GM20431 (cell line): ENCODE measurements at regions not wholly inside any gene's neighbourhood (a gene's known extent, or its start where the extent isn't known, plus 50 kb on each side); places are given as distances from the start of the nearest gene placed in this dataset.
"Not testable (repeated sequence)": the region's sequence is repeated elsewhere in the genome, so short reads cannot be mapped to it uniquely, and the experiment has no call there.

ENCODE experiments used
- in situ Hi-C: fragments of 300-500 bp; cut with MseI, MboI; formaldehyde crosslinking; loops from one replicate; pipeline ENCODE4 v1.15.0; 2020; ENCODE audit warnings: low sequenced_read_pairs; ENCODE audit not compliant: unreplicated experiment

DNA sequence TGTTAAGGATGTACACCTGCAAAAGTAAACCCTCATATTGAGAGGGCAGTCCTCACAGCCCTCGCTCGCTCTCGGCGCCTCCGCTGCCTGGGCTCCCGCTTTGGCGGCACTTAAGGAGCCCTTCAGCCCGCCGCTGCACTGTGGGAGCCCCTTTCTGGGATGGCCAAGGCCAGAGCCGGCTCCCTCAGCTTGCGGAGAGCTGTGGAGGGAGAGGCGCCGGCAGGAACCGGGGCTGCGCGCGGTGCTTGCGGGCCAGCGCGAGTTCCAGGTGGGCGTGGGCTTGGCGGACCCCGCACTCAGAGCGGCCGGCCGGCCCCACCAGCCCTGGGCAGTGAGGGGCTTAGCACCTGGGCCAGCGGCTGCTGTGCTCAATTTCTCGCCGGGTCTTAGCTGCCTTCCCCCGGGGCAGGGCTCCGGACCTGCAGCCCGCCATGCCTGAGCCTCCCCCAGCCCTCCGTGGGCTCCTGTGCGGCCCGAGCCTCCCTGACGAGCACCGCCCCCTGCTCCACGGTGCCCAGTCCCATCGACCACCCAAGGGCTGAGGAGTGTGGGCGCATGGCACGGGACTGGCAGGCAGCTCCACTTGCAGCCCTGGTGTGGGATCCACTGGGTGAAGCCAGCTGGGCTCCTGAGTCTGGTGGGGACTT is 259.4 kb downstream of the KTN1 start:
- in situ Hi-C loops: not testable (repeated sequence)

- in situ Hi-C loops: no loop called here
These were observed 260.8 kb downstream of the KTN1 start for GRCh38 chr14:55840821-55841220.

- in situ Hi-C loops: no loop called here
These were observed 261.6 kb downstream of the KTN1 start for GRCh38 chr14:55841625-55842024.

DNA sequence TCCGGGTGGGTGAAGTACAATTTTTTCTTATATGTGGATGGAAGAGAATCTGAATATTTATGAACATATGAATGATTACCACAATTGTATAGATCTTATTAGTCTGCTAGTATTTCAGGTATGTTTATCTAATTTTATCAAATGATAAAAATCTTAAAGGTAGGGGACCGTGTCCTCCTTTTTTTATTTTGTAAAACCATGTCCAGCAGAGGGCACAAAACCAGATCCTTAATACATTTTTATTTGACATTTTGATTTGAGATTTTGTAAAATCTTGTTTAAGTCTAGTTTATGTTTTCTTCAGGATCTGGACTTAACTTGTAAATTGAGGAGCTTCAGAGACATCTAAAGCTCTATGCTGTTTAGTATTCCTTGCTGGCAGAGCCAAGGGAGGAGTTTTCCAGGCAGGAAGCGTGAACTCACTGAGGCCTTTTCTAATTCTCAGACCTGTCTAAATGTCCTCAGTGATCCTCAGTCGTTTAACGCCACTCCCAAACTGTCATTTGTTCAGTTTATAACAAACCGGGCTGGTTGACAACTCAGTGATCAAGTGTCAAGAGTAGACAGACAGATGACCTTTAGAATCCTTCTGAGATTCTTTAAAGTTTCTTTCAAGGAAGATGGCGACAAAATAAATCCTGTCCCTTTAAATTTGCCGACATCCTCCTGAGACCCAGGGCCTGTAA is 263.9 kb downstream of the KTN1 start:
- in situ Hi-C loops: no loop called here

DNA sequence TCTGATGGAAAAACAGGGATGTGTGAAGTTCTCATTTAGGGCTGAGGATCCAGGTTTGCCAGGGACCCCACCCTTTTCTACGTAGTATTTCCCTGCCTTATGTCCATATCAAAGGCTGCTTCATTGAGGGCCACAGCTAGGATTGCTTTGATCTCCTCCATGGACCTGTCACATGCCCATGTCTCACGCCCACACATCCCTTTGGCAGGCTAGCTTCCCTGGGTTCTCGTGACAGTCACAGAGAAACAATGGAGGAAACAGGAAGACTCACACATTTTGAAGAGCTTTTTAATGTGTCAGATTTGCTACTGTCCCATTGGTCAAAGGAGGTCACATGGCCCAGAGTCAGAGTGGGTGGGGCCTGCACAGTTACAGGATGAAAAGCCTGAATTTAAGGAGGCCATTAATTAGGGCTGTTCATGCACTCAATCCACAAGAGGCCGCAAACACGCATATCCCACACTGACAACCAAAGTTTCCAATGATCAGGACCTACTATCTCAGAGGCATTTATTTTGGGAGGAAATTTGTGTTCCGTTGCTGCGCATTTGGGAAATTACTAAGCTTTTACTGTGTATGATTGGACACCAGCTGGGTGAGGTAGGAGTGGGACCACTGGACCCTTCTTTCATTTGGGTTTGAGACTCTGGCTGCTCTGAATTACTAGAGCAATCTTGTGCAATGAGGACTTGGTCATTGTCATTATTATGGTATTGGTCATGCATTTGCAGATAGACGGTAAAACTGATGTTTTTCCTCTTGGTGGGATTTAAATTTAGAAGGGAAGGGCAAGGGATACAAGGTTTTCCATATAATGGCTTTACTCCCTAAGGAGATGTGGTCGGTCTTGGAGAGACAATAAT is 266.2 kb downstream of the KTN1 start:
- in situ Hi-C loops: no loop called here

DNA sequence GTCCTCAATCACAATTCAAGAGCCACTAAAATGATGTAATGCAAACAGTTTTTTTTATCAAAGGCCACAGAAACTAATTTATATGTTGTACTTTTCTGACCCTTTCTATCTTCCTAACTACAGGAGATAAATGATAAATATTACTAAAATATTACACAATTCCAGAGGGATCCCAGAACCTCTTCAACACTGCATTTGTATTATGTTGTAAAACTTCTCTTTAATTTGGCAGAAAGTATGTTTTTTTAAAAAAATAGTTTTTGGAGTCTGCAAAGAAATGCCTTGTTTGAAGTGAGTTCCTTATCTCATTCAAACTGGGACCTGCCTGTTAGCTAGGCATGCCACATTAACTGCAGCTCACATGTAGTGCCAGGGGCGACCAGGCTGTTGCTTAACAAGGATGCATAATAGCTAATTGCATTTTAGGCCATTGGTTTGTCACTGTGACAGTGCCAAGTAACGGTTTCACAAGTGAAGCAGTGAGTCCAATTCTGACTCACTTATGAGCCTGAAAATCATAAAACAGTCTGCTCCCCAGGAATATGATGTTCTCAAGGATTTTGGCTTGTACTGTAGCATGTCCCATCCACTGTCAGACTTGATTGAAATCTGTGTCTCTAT is 266.9 kb downstream of the KTN1 start:
- in situ Hi-C loops: no loop called here

- in situ Hi-C loops: no loop called here
These were observed 267.8 kb downstream of the KTN1 start for GRCh38 chr14:55847766-55848165.

DNA sequence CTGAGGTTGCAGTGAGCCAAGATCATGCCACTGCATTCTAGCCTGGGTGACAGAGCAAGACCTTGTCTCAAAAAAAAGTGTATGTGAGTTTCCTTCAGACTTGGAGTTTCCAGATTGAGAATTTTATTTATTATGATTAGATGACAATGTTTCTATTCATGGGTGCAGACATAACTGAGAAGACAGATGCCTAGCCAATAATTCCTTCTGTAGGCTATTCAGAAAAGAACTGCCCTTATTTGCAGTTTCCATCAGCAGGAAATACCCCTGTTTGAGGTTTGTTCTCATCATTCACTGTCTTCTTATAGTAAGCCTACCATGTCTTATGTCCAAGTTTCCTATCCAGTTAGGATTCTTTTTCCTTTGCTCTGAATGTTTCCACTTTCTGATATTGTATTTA is 269.0 kb downstream of the KTN1 start:
- in situ Hi-C loops: no loop called here

DNA sequence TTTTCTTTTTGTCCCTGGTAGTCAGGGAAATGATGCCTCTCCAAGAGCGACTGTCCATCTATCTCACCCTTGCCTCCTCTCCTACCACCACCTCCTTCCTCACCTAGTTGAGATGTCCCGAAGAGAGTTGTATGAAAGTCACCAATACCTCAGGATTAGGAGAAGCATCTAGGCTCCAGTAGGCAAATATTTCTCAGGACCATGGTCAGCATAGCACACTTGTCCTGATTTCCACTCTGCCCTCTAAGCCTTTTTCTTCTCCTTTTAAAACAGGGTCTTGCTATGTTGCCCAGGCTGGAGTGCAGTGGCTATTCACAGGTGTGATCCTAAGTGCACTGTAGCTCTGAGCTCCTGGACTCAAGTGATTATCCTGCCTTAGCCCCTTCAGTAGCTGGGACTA is 268.4 kb upstream of the PELI2 start:
- in situ Hi-C loops: no loop called here

DNA sequence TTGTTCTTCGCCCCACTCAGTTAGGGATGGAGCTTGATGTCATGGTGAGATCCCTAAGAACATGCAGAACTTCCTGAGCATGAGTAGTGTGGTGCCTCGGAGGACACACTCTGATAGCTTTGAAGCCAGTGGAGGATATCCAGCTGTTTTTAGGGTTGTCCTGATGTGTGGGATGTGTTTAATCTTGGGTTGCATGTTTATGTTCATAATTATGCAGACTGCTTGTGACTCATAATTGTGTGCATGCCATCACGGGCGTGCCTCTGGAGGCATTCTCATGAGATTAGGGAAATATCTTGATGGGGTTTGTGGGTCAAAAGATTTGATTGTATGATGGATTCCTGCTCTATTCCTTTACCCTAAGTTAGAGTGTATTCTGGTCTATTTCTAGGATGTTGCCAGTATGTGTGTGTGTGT is 267.4 kb upstream of the PELI2 start:
- in situ Hi-C loops: no loop called here

- in situ Hi-C loops: no loop called here
These were observed 266.9 kb upstream of the PELI2 start for GRCh38 chr14:55851301-55851700.

DNA sequence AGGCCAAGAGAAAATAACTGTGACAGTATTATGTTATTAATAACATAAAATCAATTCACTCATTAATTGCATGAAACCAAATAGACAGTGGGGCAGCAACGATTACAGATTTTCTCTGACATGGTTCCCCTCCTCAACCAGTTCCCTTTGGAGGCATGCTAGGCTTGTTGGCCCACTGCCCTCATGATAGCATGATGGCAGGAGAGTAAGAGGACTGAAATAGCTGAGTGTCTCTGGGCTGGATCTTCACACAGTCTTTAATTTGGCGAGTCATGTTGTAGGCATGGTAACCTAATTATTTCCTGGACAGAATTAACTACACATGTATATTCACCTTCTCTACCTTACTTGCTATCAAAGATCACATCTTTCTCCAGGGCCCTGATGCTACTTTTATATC is 266.2 kb upstream of the PELI2 start:
- in situ Hi-C loops: no loop called here

- in situ Hi-C loops: no loop called here
These were observed 262.5 kb upstream of the PELI2 start for GRCh38 chr14:55855751-55856150.

GRCh38 chr14:55858604-55859003 is 259.6 kb upstream of the PELI2 start:
- in situ Hi-C loops: no loop called here

DNA sequence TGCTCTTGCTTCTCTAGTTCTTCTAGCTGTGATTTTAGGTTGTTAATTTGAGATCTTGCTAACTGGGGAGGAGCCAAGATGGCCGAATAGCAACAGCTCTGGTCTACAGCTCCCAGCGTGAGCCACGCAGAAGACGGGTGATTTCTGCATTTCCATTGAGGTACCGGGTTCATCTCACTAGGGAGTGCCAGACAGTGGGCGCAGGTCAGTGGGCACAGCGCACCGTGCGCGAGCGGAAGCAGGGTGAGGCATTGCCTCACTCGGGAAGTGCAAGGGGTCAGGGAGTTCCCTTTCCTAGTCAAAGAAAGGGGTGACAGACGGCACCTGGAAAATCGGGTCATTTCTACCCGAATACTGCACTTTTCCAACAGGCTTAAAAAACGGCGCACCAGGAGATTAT is 256.6 kb upstream of the PELI2 start:
- in situ Hi-C loops: not testable (repeated sequence)

- in situ Hi-C loops: no loop called here
These were observed 253.1 kb upstream of the PELI2 start for GRCh38 chr14:55864890-55865655.

- in situ Hi-C loops: no loop called here
These were observed 250.9 kb upstream of the PELI2 start for GRCh38 chr14:55867311-55867710.

DNA sequence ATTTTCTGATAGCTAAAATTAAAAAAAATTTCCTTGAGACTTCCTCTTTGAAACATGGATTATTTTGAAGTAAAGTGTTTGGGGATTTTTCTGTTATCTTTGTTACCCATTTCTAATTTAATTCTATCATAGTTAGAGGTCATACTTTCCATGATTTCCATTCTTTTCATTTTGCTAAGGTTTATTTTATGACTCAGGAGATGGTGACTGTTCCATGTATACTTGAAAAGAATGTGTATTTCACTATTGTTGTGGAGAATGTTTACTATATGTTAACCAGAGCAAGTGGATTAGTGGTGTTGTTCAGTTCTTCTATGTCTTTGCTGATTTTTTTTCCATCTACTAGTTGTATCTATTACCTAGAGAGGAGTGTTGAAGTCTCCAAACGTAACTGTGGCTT is 250.5 kb upstream of the PELI2 start:
- in situ Hi-C loops: no loop called here

- in situ Hi-C loops: no loop called here
These were observed 248.7 kb upstream of the PELI2 start for GRCh38 chr14:55869397-55870049.
